HCT116 (cell line): ENCODE measurements at regions not wholly inside any gene's neighbourhood (a gene's known extent, or its start where the extent isn't known, plus 50 kb on each side); places are given as distances from the start of the nearest gene placed in this dataset.

Experiments used
- ATAC-seq: fragments of 200-7000 bp; cut with Tn5 transposase; 2 replicates; pipeline ENCODE4 v1.9.1; 2020; ENCODE audit warnings: mild to moderate bottlenecking, moderate library complexity
- BruUV-seq: library from RNA; stranded (reverse); fragments of 400-500 nt; replicated peaks from 2 replicates; lab custom pipeline; 2021; lab: Mats Ljungman, UMichigan
- CTCF ChIA-PET: fragments of 300-600 bp; sonication (Branson Sonifier 250); formaldehyde crosslinking; loops from one replicate; lab custom pipeline; 2021; ENCODE audit warnings: antibody characterized with exemption; lab: Charles Lee
- POLR2A ChIA-PET: fragments of 300-600, 350-600 bp; sonication (Branson Sonifier 250); formaldehyde crosslinking; loops from one replicate; lab custom pipeline; 2021; ENCODE audit warnings: antibody characterized with exemption; lab: Charles Lee
- RAD21 ChIA-PET, 2 experiments: fragments of 300-600 bp; sonication (Branson Sonifier 250); formaldehyde crosslinking; loops; one replicate each; lab custom pipeline; 2023; ENCODE audit warnings: low total read pairs in 2 of 2; ENCODE audit not compliant: uncharacterized antibody in 2 of 2, unreplicated experiment in 2 of 2, low non-redundant PET in 1 of 2; lab: Charles Lee
- DNase-seq: peaks from one replicate; pipeline ENCODE4 v3.0.0-alpha.2; 2010; ENCODE audit warnings: low read depth, low spot score
- H2AFZ ChIP-seq: fragments of 200-600 bp; shearing (Covaris generic), sonication (generic); 2 replicates; pipeline ENCODE4 v1.6.1; 2017; ENCODE audit warnings: low read depth, mixed run types, mixed read lengths, antibody characterized with exemption, low read length; ENCODE audit not compliant: poor library complexity, severe bottlenecking
- H3K27ac ChIP-seq: 2 replicates; pipeline ENCODE4 v1.5.1; 2012; ENCODE audit warnings: low read depth, low read length
- H3K27me3 ChIP-seq: fragments of 200-600 bp; sonication (generic); 2 replicates; pipeline ENCODE4 v1.6.1; 2016; ENCODE audit warnings: mixed run types, low read length, mixed read lengths; ENCODE audit not compliant: insufficient read depth
- H3K36me3 ChIP-seq, 2 experiments: fragments of 200-500 bp in 1 of 2; fragments of 200-600 bp in 1 of 2; sonication (Bioruptor generic) in 1 of 2; sonication (generic) in 1 of 2; 2 replicates each; pipeline versions ENCODE4 v1.5.1 to v1.6.1; 2014 to 2016; ENCODE audit warnings: low read length in 2 of 2, inconsistent platforms in 1 of 2, mixed read lengths in 1 of 2, mixed run types in 1 of 2; ENCODE audit not compliant: insufficient read depth in 2 of 2, control insufficient read depth in 1 of 2
- H3K4me1 ChIP-seq, 2 experiments: fragments of 200-600 bp in 1 of 2; sonication (generic) in 1 of 2; 2 replicates each; pipeline versions ENCODE4 v1.5.1 to v1.6.1; 2012 to 2017; ENCODE audit warnings: low read length in 2 of 2, inconsistent platforms in 1 of 2, mild to moderate bottlenecking in 1 of 2, mixed read lengths in 1 of 2, mixed run types in 1 of 2, moderate library complexity in 1 of 2; ENCODE audit not compliant: insufficient read depth in 2 of 2, control insufficient read depth in 1 of 2
- H3K4me2 ChIP-seq: fragments of 200-600 bp; sonication (generic); 2 replicates; pipeline ENCODE4 v1.6.1; 2017; ENCODE audit warnings: mixed run types, low read length, mixed read lengths
- H3K4me3 ChIP-seq, 2 experiments: fragments of 200-600 bp in 1 of 2; sonication (generic) in 1 of 2; replicated peaks in 1 of 2; 2 replicates each; pipeline ENCODE4 v1.5.1; 2011 to 2016; ENCODE audit warnings: low read length in 2 of 2, control low read depth in 1 of 2, low read depth in 1 of 2, mild to moderate bottlenecking in 1 of 2, mixed read lengths in 1 of 2, mixed run types in 1 of 2
- H3K79me2 ChIP-seq: fragments of 200-600 bp; sonication (generic); 2 replicates; pipeline ENCODE4 v1.6.1; 2017; ENCODE audit warnings: mild to moderate bottlenecking, mixed run types, low read length, moderate library complexity, mixed read lengths; ENCODE audit not compliant: insufficient read depth
- H3K9ac ChIP-seq: fragments of 200-600 bp; sonication (generic); 2 replicates; pipeline ENCODE4 v1.6.1; 2016; ENCODE audit warnings: low read length, mixed read lengths
- H3K9me2 ChIP-seq: fragments of 200-600 bp; sonication (generic), shearing (Covaris generic); 2 replicates; pipeline ENCODE4 v1.6.1; 2017; ENCODE audit warnings: mixed run types, mild to moderate bottlenecking, moderate library complexity; ENCODE audit not compliant: insufficient read depth
- H3K9me3 ChIP-seq, 2 experiments: fragments of 200-500 bp in 1 of 2; fragments of 200-600 bp in 1 of 2; sonication (Bioruptor generic) in 1 of 2; sonication (generic) in 1 of 2; 2 replicates each; pipeline ENCODE4 v1.6.1; 2014 to 2017; ENCODE audit warnings: low read length in 2 of 2, mixed read lengths in 2 of 2, inconsistent platforms in 1 of 2, low read depth in 1 of 2, mild to moderate bottlenecking in 1 of 2, mixed run types in 1 of 2, moderate library complexity in 1 of 2; ENCODE audit not compliant: control insufficient read depth in 1 of 2, insufficient read depth in 1 of 2
- H4K20me1 ChIP-seq: fragments of 200-600 bp; sonication (generic), shearing (Covaris generic); 2 replicates; pipeline ENCODE4 v1.6.1; 2017; ENCODE audit warnings: mixed run types, mild to moderate bottlenecking, moderate library complexity; ENCODE audit not compliant: insufficient read depth
- ELF1 ChIP-seq: IDR thresholded peaks from 2 replicates; pipeline ENCODE4 v1.6.1; 2012; ENCODE audit warnings: low read depth, borderline replicate concordance
- EZH2 ChIP-seq: fragments of 200-600 bp; sonication (generic); IDR thresholded peaks from 2 replicates; pipeline ENCODE4 v1.6.1; 2017; ENCODE audit warnings: antibody characterized with exemption, mixed run types
- FOSL1 ChIP-seq: IDR thresholded peaks from 2 replicates; pipeline ENCODE4 v1.6.1; 2012; ENCODE audit warnings: low read depth
- JUND ChIP-seq: IDR thresholded peaks from 2 replicates; pipeline ENCODE4 v1.6.1; 2012
- POLR2A ChIP-seq: IDR thresholded peaks from 2 replicates; pipeline ENCODE4 v1.7.0; 2011; ENCODE audit warnings: borderline replicate concordance; ENCODE audit not compliant: insufficient read depth, insufficient read length; ENCODE audit errors: extremely low read depth
- POLR2AphosphoS5 ChIP-seq: IDR thresholded peaks from 2 replicates; pipeline ENCODE4 v1.6.1; 2011; ENCODE audit warnings: mild to moderate bottlenecking, low read depth, low read length, moderate library complexity
- SP1 ChIP-seq: IDR thresholded peaks from 2 replicates; pipeline ENCODE4 v1.6.1; 2012; ENCODE audit warnings: low read depth
- SRF ChIP-seq: IDR thresholded peaks from 2 replicates; pipeline ENCODE4 v1.6.1; 2012; ENCODE audit warnings: low read depth
- TCF7L2 ChIP-seq: IDR thresholded peaks from 2 replicates; pipeline ENCODE4 v1.7.0; 2011; ENCODE audit warnings: borderline replicate concordance, inconsistent platforms; ENCODE audit not compliant: insufficient read depth, insufficient read length; ENCODE audit errors: extremely low read depth
- ZBTB33 ChIP-seq: IDR thresholded peaks from 2 replicates; pipeline ENCODE4 v1.6.1; 2011; ENCODE audit warnings: mild to moderate bottlenecking, low read length, moderate library complexity; ENCODE audit not compliant: insufficient replicate concordance; ENCODE audit errors: extremely low read depth
- ZFX ChIP-seq: fragments of 450-650 bp; IDR thresholded peaks from 2 replicates; pipeline ENCODE4 v1.6.1; 2017
- ZNF274 ChIP-seq: fragments of 200-500 bp; sonication (Bioruptor generic); IDR thresholded peaks from 2 replicates; pipeline ENCODE4 v1.6.1; 2014; ENCODE audit warnings: mild to moderate bottlenecking, low read depth, low read length, inconsistent platforms
- intact Hi-C: fragments of 100-400 bp; cut with micrococcal nuclease; formaldehyde crosslinking; loops from 2 replicates; pipeline ENCODE4 v1.10.0; 2022
- TF ChIP-seq, protein P1 (sequence below): IDR thresholded peaks from 2 replicates; pipeline ENCODE4 v1.6.1; 2012
- TF ChIP-seq, protein P2 (sequence below): IDR thresholded peaks from 2 replicates; pipeline ENCODE4 v1.6.1; 2012

- Histone ChIP-seq H3K27ac (no peak overlapping the region), H4K20me1 (no peaks in the 10 kb centered on the region), H2AFZ (no peak overlapping the region), H3K4me1 (no peaks in the 10 kb centered on the region), H3K4me2 (no peak overlapping the region), H3K4me3 (no peak overlapping the region), H3K9me2 (no peaks in the 10 kb centered on the region), H3K9me3 (no peaks in the 10 kb centered on the region), H3K79me2 (no peaks in the 10 kb centered on the region), H3K9ac (no peak overlapping the region), H3K27me3 (no peaks in the 10 kb centered on the region), H3K36me3 (no peaks in the 10 kb centered on the region)
- ChIA-PET CTCF (no interaction called here), RAD21 (no interaction called here), POLR2A (no interaction called here)
- ATAC-seq, result no peak
- TF ChIP-seq ZFX (no peak), ELF1 (no peak), SRF (no peak), FOSL1 (no peak), EZH2 (no peak), POLR2A (no peak), TCF7L2 (no peak), ZBTB33 (no peak), ZNF274 (no peak), JUND (no peak), POLR2AphosphoS5 (no peak), SP1 (no peak)
- TF ChIP-seq, protein P1, sequence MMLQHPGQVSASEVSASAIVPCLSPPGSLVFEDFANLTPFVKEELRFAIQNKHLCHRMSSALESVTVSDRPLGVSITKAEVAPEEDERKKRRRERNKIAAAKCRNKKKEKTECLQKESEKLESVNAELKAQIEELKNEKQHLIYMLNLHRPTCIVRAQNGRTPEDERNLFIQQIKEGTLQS, result no peak
- TF ChIP-seq, protein P2, sequence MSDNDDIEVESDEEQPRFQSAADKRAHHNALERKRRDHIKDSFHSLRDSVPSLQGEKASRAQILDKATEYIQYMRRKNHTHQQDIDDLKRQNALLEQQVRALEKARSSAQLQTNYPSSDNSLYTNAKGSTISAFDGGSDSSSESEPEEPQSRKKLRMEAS, result no peak
- DNase-seq, result no peak
- no TSS peak for BruUV-seq
- intact Hi-C loops, result no loop called here
These were observed 106.5 kb upstream of the CRBN start for GRCh38 chr3:3286014-3286413.
